ENCODE measurements at regions not wholly inside any gene's neighbourhood (a gene's known extent, or its start where the extent isn't known, plus 50 kb on each side); places are given as distances from the start of the nearest gene placed in this dataset.

- Histone ChIP-seq H3K4me1 (no peaks in the 10 kb centered on the region), H3K36me3 (no peaks in the 10 kb centered on the region), H3K4me3 (no peak overlapping the region), H3K27me3 (ENCODE audit: low read depth) (no peaks in the 10 kb centered on the region), H3K9me3 (replicated peaks) (no peaks in the 10 kb centered on the region), H3K27ac (replicated peaks) (no peak overlapping the region)
- no peak for DNase-seq
- no peak for TF ChIP-seq CTCF (IDR thresholded peaks at IDR 0.05; ENCODE audit: borderline replicate concordance)
- intact Hi-C loops (cut with micrococcal nuclease): no loop called here
These were observed 104.7 kb upstream of the GPM6A start for GRCh38 chr4:175916626-175917351.

- H3K27me3 ChIP-seq (ENCODE audit: low read depth): no peaks in the 10 kb centered on the region
- intact Hi-C loops (cut with micrococcal nuclease): no loop called here
- no peak overlapping the region for H3K4me3 ChIP-seq
- DNase-seq: no peak
- no peak for TF ChIP-seq CTCF (IDR thresholded peaks at IDR 0.05; ENCODE audit: borderline replicate concordance)
- H3K36me3 ChIP-seq: no peaks in the 10 kb centered on the region
- H3K27ac ChIP-seq (replicated peaks): no peak overlapping the region
- H3K9me3 ChIP-seq (replicated peaks): no peaks in the 10 kb centered on the region
- H3K4me1 ChIP-seq: no peaks in the 10 kb centered on the region
These were observed 115.1 kb upstream of the GPM6A start for GRCh38 chr4:175927121-175927520.

DNA sequence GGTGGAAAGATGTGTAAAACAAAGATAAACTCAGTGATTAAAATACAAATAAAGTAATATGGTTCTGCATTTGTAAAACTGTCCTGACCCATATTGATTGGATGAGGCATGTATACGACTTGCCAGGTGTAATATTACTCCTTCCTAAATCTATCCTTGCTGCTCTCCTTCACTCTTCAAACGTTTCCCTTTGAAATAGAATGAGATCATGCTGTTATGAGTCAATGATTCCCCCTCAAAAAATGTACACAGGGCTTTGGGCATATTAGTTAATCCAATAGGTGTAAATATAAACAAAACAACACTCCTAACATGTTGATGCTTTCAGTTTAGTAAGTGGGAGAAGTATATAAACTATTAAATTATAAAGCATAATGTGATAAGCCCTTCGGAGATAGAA is 117.4 kb upstream of the GPM6A start:
- Histone ChIP-seq H3K27ac (replicated peaks) (no peak overlapping the region), H3K4me3 (no peak overlapping the region), H3K9me3 (replicated peaks) (no peaks in the 10 kb centered on the region), H3K27me3 (ENCODE audit: low read depth) (no peaks in the 10 kb centered on the region), H3K36me3 (no peaks in the 10 kb centered on the region), H3K4me1 (no peaks in the 10 kb centered on the region)
- TF ChIP-seq CTCF (IDR thresholded peaks at IDR 0.05; ENCODE audit: borderline replicate concordance): no peak
- intact Hi-C loops (cut with micrococcal nuclease): no loop called here
- DNase-seq: no peak

DNA sequence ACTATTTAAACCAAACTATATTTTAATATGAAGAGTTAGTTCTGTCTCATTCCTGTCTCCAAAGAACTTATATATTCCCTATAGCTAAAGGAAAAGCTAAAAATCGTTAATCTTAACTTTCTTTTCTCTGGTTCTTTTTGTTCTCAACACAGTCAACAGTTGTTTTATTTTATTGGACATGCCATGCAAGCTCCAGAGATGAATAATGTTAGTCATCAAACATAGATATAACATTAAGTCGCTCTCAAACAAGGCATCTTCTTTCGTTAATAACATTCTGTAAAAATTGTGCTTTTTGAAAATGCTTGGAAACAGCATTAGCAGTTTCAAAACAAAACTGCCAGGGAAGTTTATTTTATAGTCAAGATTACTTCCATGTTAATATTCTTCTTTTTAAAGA is 117.9 kb upstream of the GPM6A start:
- H3K36me3 ChIP-seq: no peaks in the 10 kb centered on the region
- no peak overlapping the region for H3K27ac ChIP-seq (replicated peaks)
- no peak for DNase-seq
- no peak for TF ChIP-seq CTCF (IDR thresholded peaks at IDR 0.05; ENCODE audit: borderline replicate concordance)
- no peak overlapping the region for H3K4me3 ChIP-seq
- no peaks in the 10 kb centered on the region for H3K9me3 ChIP-seq (replicated peaks)
- intact Hi-C loops (cut with micrococcal nuclease): no loop called here
- no peaks in the 10 kb centered on the region for H3K27me3 ChIP-seq (ENCODE audit: low read depth)
- H3K4me1 ChIP-seq: no peaks in the 10 kb centered on the region

GRCh38 chr4:175930471-175930870 is 118.4 kb upstream of the GPM6A start:
- H3K36me3 ChIP-seq: no peaks in the 10 kb centered on the region
- intact Hi-C loops (cut with micrococcal nuclease): no loop called here
- no peak overlapping the region for H3K4me3 ChIP-seq
- no peak for DNase-seq
- no peak for TF ChIP-seq CTCF (IDR thresholded peaks at IDR 0.05; ENCODE audit: borderline replicate concordance)
- no peaks in the 10 kb centered on the region for H3K9me3 ChIP-seq (replicated peaks)
- no peaks in the 10 kb centered on the region for H3K4me1 ChIP-seq
- H3K27me3 ChIP-seq (ENCODE audit: low read depth): no peaks in the 10 kb centered on the region
- H3K27ac ChIP-seq (replicated peaks): no peak overlapping the region

All from left ventricle myocardium inferior (tissue), 1 donor.